ENCODE measurements at regions not wholly inside any gene's neighbourhood (a gene's known extent, or its start where the extent isn't known, plus 50 kb on each side); places are given as distances from the start of the nearest gene placed in this dataset.

DNA sequence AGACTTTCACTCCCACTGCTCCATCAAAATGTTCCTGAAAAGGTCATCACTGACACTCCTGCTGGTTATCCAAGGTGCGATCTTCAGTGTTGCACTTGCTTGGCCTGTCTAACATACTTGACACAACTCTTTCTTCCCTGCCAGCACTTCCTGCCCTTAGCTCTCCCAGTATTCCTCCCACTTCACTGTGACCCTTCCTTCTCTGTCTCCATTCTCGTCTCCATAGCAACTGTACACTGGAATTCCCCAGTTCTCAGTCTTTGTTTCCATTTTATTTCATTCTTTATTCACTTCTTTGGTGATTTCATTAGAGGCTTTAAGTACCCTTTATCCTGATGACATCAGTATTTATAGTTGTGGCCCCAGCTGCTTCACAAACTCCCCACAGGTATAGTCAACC, 333.0 kb downstream of the IRS1 start:
- Histone ChIP-seq H3K4me3 (ENCODE audit: low read depth in 2 of 2, low read length in 2 of 2) (no peak overlapping the region), H3K27ac (ENCODE audit: low read length) (peak overlapping the region; percentile 12; the same call in 1 of the 2 replicates), H3K27me3 (ENCODE audit: control insufficient read depth, insufficient read depth, low read length) (no peaks in the 10 kb centered on the region), H3K36me3 (ENCODE audit: control insufficient read depth, insufficient read depth, low read length) (no peaks in the 10 kb centered on the region), H3K9me3 (ENCODE audit: control insufficient read depth, insufficient read depth, low read depth, low read length) (no peaks in the 10 kb centered on the region; the same call in 1 of the 2 replicates), H3K4me1 (ENCODE audit: control insufficient read depth, insufficient read depth, low read length) (no peaks in the 10 kb centered on the region)
- POLR2A ChIA-PET = no interaction called here
- no TSS peak for BruUV-seq (replicated peaks)
- in situ Hi-C loops (cut with HindIII; ENCODE audit: low pct_unique_long_range_greater_than_20kb, low sequenced_read_pairs) = no loop called here
- intact Hi-C loops (cut with micrococcal nuclease; ENCODE audit: unreplicated experiment) = no loop called here
- ATAC-seq = no peak
- TF ChIP-seq, protein P1, sequence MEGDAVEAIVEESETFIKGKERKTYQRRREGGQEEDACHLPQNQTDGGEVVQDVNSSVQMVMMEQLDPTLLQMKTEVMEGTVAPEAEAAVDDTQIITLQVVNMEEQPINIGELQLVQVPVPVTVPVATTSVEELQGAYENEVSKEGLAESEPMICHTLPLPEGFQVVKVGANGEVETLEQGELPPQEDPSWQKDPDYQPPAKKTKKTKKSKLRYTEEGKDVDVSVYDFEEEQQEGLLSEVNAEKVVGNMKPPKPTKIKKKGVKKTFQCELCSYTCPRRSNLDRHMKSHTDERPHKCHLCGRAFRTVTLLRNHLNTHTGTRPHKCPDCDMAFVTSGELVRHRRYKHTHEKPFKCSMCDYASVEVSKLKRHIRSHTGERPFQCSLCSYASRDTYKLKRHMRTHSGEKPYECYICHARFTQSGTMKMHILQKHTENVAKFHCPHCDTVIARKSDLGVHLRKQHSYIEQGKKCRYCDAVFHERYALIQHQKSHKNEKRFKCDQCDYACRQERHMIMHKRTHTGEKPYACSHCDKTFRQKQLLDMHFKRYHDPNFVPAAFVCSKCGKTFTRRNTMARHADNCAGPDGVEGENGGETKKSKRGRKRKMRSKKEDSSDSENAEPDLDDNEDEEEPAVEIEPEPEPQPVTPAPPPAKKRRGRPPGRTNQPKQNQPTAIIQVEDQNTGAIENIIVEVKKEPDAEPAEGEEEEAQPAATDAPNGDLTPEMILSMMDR (IDR thresholded peaks at IDR 0.05) = no peak
- TF ChIP-seq, protein P2, sequence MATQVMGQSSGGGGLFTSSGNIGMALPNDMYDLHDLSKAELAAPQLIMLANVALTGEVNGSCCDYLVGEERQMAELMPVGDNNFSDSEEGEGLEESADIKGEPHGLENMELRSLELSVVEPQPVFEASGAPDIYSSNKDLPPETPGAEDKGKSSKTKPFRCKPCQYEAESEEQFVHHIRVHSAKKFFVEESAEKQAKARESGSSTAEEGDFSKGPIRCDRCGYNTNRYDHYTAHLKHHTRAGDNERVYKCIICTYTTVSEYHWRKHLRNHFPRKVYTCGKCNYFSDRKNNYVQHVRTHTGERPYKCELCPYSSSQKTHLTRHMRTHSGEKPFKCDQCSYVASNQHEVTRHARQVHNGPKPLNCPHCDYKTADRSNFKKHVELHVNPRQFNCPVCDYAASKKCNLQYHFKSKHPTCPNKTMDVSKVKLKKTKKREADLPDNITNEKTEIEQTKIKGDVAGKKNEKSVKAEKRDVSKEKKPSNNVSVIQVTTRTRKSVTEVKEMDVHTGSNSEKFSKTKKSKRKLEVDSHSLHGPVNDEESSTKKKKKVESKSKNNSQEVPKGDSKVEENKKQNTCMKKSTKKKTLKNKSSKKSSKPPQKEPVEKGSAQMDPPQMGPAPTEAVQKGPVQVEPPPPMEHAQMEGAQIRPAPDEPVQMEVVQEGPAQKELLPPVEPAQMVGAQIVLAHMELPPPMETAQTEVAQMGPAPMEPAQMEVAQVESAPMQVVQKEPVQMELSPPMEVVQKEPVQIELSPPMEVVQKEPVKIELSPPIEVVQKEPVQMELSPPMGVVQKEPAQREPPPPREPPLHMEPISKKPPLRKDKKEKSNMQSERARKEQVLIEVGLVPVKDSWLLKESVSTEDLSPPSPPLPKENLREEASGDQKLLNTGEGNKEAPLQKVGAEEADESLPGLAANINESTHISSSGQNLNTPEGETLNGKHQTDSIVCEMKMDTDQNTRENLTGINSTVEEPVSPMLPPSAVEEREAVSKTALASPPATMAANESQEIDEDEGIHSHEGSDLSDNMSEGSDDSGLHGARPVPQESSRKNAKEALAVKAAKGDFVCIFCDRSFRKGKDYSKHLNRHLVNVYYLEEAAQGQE (IDR thresholded peaks at IDR 0.05; ENCODE audit: insufficient read depth in 1 of 2, low read depth in 2 of 2, low read length in 1 of 2) = no peak
- TF ChIP-seq POLR2AphosphoS5 (IDR thresholded peaks at IDR 0.05; ENCODE audit: low read depth, low read length) (no peak), SIN3A (IDR thresholded peaks at IDR 0.05; ENCODE audit: borderline replicate concordance, insufficient read depth, low read depth, low read length) (no peak), TCF7L2 (IDR thresholded peaks at IDR 0.05; ENCODE audit: low read depth, low read length) (no peak)
- DNase-seq (ENCODE audit: low read depth, low spot score) = no peak
- CTCF ChIA-PET = no interaction called here

DNA sequence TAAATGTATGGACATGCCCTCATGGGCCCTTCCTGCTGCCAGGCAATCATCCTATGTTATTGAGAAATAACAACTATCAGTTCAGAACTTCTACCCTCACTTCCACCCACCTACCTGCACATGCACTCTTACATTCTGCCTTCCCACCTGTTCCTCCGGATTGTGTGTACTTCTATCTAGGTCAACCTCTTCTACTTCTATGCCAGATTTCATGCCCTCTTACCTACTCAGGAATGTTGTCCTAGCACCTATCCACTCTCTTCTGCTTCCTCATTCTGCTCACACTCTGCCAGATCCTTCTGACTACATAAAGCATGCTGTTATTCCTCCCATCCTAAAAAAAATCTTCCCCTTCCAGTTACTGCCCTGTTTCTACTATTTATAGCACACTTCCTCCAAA, 333.5 kb downstream of the IRS1 start:
- DNase-seq (ENCODE audit: low read depth, low spot score) (no peak), ATAC-seq (no peak)
- intact Hi-C loops (cut with micrococcal nuclease; ENCODE audit: unreplicated experiment) (no loop called here), in situ Hi-C loops (cut with HindIII; ENCODE audit: low pct_unique_long_range_greater_than_20kb, low sequenced_read_pairs) (no loop called here)
- BruUV-seq (replicated peaks) = no TSS peak
- Histone ChIP-seq H3K27ac (ENCODE audit: low read length) (no peak overlapping the region), H3K9me3 (ENCODE audit: control insufficient read depth, insufficient read depth, low read depth, low read length) (no peaks in the 10 kb centered on the region; the same call in 1 of the 2 replicates), H3K4me3 (ENCODE audit: low read depth in 2 of 2, low read length in 2 of 2) (no peak overlapping the region), H3K4me1 (ENCODE audit: control insufficient read depth, insufficient read depth, low read length) (no peaks in the 10 kb centered on the region), H3K36me3 (ENCODE audit: control insufficient read depth, insufficient read depth, low read length) (no peaks in the 10 kb centered on the region), H3K27me3 (ENCODE audit: control insufficient read depth, insufficient read depth, low read length) (no peaks in the 10 kb centered on the region)
- TF ChIP-seq, protein P1 (IDR thresholded peaks at IDR 0.05) = no peak
- TF ChIP-seq, protein P2 (IDR thresholded peaks at IDR 0.05; ENCODE audit: insufficient read depth in 1 of 2, low read depth in 2 of 2, low read length in 1 of 2) = no peak
- TF ChIP-seq TCF7L2 (IDR thresholded peaks at IDR 0.05; ENCODE audit: low read depth, low read length) (no peak), SIN3A (IDR thresholded peaks at IDR 0.05; ENCODE audit: borderline replicate concordance, insufficient read depth, low read depth, low read length) (no peak), POLR2AphosphoS5 (IDR thresholded peaks at IDR 0.05; ENCODE audit: low read depth, low read length) (no peak)
- POLR2A ChIA-PET = no interaction called here
- CTCF ChIA-PET = no interaction called here

Measured in Panc1 (cell line).